Right ventricle myocardium inferior (tissue), 1 donor: ENCODE measurements at regions not wholly inside any gene's neighbourhood (a gene's known extent, or its start where the extent isn't known, plus 50 kb on each side); places are given as distances from the start of the nearest gene placed in this dataset.

Experiments used
- ATAC-seq: fragments of 200-7000 bp; cut with Tn5 transposase; one replicate; pipeline ENCODE4 v1.9.1; 2020; ENCODE audit warnings: mild to moderate bottlenecking, moderate library complexity
- DNase-seq: peaks from one replicate; pipeline ENCODE4 v3.0.0; 2021; ENCODE audit errors: missing footprints
- intact Hi-C: fragments of 100-400 bp; cut with DNase I; formaldehyde crosslinking; loops from one replicate; pipeline ENCODE4 v1.11.0; 2022
- donor health status: DM: no; HTN: yes; CAD: no; lungs with severe emphysema.

DNA sequence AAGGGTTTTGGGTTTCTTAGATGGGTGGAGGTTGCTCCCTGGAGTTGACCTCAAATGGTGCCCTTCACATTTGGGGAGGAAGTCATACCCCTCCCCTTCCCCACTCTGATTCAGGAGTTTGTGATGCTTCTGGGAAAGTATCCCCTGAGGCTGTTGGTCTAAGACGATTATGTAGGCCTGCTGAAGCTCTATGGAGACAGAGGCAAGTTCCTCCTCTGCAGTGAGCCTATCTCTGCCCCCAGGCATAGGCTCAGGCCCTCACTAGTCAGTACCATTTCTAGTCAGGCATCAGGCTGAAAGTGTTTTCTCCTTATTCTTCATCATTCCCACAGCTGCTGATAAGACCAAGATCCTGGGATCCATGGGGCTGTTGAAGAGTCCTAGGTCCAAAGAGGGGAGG, 271.6 kb upstream of the NUDT12 start:
- intact Hi-C loops = no loop called here

DNA sequence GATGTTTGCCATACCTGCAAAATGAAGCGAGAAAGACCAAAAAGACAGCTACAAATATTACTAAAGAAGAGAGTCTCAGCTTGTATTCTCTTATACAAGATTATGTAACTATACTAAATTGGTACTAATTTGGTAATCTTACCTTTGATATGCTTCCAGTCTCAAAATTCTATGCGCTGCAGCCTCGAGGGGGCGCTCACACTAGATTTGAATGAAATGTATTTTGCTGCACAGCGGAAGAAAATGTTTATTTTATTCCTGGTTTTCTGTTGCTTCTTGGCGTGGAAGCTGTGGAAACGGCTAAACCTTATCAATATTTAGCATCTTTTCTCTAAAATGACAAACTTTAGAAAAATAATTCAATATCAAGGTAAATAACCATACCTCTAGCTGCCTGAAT, 267.0 kb upstream of the NUDT12 start:
- intact Hi-C loops = no loop called here
- DNase-seq (no peak), ATAC-seq (no peak)

More for the DNA sequence above, 271.6 kb upstream of the NUDT12 start:
- DNase-seq (no peak), ATAC-seq (no peak)

DNA sequence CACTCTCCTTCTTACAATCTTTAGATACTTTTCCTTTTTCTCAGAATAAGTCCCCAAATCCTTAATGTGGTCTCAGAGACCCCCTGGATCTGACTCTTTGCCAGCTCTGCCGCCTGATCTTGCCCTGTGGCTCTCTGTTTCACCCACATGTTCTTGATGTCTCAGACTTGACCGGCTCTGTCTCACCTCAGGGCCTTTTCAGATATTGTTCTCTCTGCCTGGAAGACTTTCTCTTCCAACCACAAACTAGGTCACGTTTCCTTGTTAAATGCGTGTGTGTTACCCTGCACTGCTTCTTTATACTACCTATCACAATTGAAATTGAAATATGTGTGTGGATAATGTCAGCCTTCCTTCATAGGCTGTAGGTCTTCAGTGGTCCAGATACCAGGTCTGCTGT, 265.4 kb upstream of the NUDT12 start:
- intact Hi-C loops = no loop called here
- ATAC-seq (no peak), DNase-seq (no peak)

DNA sequence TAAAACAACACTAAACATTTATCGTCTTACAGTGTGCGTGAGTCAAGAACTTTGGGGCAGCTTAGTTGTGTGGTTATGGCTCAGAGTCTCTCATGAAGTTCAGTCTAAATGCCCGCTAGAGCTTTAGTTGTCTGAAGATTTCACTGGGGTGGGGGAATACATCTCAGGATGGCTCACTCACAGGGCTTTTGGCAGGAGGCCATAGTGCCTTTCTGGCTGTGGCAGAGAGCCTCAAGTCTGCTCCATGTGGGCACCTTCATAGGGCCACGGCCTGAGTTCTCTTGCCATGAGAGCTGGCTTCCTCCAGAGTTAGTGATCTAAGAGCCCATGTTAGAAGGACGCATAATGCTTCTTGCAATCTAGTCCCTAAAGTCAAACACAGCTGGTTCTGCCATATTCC, 258.8 kb upstream of the NUDT12 start:
- no peak for DNase-seq
- ATAC-seq = no peak
- intact Hi-C loops = no loop called here

DNA sequence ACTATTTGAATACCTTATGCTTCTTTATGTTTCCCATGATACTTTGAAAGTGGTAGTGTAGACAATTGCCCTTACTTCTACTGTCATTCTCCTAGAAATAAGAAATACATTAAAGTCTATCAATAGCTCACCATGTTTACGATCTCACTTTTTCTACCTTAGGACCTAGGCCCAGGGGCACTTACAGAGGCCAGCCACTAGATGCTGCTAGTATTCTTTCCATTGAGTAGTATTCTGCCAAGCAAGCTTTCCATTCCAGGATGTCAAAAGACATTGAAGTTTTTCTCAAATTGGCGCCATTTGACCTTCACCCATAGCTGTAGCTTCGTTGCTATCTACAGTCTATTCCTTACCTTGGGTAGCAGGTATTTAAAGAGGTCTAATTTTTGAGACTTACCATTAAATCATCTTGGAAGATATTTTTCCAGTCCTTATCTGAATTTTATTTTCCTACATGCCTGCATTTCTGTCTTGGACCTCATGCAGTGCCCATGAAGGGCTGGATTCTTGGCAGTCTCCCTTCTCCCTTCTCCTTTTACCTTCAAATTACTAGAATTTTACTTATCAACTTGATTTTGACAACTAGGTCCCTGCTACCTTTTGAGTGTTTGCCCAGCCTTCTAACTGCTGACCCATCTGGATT, 246.0 kb upstream of the NUDT12 start:
- intact Hi-C loops = no loop called here
- ATAC-seq (no peak), DNase-seq (no peak)

DNA sequence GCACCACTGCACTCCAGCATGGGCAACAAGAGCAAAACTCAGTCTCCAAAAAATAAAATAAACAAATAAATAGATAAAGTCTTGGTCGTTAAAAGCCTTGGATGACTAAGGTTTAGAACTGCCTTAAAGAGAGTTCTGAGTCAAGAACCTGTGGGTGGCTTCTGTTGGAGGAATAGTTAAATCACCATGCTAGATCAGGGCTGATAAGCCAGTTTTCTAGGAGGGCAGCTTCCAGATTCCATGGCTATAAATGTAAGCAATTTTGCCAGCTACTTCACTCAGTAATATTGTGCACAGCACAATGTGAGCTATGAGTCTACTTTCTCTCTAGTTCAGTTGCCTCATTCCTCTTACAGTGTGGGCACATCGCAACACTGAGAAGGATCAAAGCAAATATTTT, 242.1 kb upstream of the NUDT12 start:
- DNase-seq (no peak), ATAC-seq (no peak)
- intact Hi-C loops = no loop called here

DNA sequence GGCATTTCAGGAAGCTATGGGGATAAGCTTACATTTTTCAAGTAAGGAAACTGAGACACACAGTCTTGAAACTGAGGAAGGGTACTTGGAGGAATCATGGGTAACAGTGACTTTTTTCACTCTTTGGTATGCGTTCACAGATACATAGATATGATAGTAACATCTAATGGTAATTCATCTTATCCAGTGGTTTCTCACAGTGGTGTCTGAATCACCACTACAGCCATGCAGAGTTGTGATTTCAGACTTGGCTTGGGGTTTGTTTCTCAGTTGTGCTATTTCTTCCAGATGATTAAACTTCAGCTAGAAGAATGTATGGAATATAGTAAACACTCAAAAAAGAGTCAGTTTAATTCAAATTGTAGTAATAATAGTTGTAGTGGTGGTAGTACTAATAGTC, 239.1 kb upstream of the NUDT12 start:
- DNase-seq = no peak
- intact Hi-C loops = no loop called here
- ATAC-seq = no peak

DNA sequence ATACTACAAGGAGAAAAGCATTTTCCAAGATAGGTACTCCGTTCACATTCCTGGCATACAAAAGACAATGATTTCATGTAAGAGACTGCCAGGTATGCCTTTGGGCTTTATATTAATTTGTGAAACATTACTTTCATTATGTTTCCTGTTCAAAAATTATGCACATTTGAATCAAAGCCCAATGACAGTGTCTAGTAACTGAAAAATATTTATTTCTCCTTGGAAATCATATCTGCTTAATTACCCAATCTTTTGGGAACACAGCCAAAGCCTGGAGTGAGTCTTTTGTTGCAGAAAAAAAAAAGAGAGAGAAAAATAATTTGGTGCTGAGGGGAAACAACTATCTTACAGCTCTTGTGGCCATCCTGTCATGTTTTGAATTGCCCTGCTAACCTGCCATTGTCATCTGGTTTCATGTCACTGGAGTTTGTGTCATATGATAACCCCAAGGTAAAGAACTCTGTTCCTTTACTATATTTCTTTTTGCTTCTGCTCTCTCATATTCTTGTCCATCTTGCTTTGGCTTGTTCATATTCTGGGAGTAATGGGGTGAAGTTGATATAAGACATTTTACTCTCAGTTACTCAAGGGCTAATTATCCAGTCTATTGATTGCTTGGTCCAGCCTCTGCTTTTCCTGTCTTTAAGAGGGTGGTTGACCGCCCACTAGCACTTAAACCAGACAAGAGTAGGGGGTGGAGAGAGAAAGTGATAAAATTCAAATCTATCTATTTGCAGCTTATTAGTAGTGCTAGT, 238.3 kb upstream of the NUDT12 start:
- intact Hi-C loops = no loop called here
- ATAC-seq (no peak), DNase-seq (no peak)

DNA sequence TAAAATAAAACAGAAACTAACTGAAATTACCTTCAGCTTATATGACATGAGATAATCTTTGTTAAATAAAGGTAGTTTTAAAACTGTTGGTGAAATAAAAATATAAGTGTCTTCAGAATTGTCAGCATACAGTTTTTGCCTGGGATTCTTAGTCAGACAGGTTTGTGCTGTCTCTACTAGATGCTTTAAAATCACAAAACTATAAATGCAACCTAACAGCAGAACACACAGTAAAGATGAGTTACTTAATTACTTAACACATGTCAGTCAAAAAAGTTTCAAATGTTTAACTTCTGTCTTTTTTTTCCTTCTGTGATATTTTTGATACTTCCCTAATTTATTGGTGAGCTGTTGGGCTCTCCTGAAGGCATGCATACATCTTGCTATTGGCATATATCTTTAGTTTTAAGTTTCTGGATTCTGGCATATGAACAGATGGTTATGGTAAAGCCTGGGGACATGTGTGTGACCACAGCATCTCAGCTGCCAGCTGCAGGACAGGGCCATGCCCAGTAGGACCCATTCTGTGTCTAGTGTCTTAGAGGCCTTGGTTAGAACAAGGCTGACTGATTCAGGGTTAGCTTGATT, 231.1 kb upstream of the NUDT12 start:
- intact Hi-C loops = no loop called here
- ATAC-seq (no peak), DNase-seq (no peak)

DNA sequence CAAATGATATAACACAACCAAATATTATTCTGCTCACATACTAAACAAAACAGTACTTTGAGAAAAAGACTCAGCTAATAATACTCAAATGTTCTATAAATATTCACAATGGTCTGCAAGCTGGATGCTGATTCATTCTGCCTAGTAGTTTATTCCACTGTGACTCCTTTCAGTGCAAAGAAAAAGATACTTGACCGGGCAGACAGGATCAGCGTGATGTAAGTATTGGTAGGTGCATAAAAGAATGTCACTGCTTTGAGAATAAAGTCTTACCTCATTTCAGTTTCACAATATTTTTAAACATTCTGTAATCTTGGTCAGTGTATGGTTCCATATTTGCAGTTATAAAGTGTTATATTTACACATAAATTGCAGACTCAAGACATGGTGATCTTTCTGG, 223.0 kb upstream of the NUDT12 start:
- intact Hi-C loops = no loop called here
- ATAC-seq (no peak), DNase-seq (no peak)

DNA sequence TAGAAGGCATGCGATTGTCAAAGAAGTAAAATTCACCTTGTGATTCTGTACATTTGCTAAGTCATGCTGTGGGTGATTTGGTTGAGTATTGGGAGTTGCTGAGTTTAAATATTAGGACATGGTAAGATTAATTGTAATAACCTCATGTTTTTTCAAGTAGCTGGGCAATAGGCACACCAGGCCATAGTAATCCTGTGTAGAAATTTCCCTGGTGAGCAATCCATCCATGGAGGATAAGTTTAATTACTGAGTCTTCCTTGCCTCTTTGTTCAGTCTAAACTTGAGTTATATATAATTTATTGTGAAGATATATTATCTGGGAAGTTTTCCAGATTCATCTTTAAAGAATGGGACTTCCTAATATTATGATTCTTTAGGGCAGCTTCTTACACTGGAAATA, 221.1 kb upstream of the NUDT12 start:
- DNase-seq (no peak), ATAC-seq (no peak)
- intact Hi-C loops = no loop called here

DNA sequence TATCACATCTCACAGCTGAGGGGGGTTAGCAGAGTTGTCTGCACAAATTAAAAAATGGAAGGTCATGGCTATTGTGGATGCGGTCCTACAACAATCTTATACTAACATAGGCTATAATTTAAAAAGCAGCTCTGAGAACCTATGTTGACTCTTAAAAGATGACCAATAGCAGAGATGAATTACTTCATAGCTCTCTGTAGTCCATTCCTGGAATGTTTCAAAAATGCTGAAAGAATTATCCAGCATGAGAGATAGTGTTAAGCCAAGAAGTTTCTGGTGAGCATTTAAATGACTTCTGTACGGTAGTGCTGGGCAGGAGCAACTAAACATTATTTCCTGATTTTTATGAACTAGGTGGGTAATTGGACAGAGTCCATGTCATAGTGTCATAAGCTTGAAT, 218.2 kb upstream of the NUDT12 start:
- ATAC-seq = no peak
- DNase-seq = no peak
- intact Hi-C loops = no loop called here

DNA sequence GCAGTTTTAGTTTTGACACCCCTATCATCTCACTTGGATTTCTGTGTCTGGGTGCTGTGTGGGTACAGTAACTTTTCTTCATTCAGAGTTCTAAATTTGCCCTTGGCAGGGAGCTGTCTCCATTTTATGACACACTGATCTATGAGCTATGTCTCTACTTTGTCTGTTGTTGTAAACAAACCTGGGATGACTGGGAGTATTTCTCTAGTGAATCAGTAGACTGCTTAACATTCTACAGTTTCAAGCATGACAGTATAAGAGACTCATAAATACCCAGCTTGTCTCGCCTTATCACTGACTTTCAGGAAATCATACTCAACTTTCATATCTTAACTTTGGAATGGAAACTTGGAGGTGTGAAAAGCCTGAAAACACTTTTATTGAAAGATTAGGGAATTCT, 212.1 kb upstream of the NUDT12 start:
- intact Hi-C loops = no loop called here
- DNase-seq = no peak
- no peak for ATAC-seq

DNA sequence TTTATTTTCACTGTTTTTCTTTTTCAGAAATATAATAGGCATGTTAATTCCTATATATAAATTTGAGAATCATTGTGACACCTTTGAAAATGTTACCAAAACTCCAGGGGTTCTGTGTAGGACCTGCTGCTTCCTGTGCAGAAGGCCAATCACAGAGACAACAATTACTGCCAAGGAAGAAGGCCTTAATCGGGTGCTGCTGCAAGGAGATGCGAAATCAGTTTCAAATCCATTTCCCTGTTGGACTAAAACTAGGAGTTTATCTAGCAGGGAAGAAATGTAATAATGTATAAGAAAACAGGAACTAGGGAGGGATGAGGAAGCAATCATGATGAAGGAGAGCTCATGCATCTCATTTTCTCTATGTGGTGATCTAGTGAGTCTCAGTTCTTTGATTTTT, 209.7 kb upstream of the NUDT12 start:
- no peak for DNase-seq
- intact Hi-C loops = no loop called here
- no peak for ATAC-seq

DNA sequence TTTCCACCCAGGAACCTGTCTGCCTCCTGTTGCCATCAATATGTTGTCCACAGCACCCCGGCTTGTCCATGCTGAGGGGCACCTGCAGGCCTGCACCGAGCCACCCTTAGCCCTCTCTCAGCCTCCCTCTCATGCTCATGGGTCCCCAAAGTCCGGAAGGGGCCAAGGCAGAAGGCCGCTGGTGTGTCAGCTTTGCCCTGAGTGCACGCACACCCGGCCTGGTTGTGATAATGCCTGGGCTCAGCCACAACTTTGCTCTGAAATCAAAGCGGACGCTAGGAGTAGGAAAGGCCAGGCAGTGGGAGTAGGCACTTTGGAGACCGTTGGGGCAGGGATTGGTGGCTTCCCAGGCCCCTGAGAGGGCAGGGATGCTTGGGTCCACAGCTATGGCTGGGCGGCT, 201.8 kb upstream of the NUDT12 start:
- no peak for ATAC-seq
- DNase-seq = no peak
- intact Hi-C loops = no loop called here

DNA sequence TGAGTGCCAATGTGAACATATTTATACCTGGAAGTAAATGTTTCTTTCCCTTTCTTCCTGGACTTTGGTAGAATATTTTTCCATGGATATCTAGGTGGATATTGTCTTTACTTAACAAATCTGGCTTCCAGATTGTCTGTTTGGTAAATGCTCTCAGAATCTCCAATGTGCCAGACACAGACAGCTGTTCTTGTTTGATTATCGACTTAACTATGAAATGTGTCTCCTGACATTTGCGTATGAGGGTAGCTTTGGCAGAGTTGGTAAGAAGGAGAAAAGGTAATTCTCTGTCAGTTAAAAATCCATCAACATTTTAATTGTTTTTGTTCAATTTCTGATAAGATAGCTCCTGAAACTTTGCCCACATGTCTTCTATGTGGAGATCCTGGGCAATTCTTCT, 196.4 kb upstream of the NUDT12 start:
- no peak for ATAC-seq
- intact Hi-C loops = no loop called here
- DNase-seq = no peak

DNA sequence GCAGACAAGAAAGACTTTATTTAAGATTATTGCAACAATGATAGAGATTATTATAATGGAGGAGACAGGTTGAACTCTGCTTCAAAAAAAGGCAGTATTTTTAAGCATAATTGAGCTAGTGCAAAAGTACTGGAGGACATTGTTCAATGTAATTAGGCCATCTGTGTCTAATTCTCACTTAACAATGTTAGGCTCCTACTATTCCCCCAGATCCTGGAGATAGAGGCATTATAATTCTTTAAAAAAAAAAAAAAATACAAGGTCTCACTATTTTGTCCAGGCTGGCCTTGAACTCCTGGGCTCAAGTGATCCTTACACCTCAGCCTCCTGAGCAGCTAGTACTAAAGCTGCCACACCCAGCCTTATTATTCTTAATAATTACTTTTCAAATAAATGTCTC, 193.4 kb upstream of the NUDT12 start:
- intact Hi-C loops = no loop called here
- DNase-seq (no peak), ATAC-seq (no peak)

DNA sequence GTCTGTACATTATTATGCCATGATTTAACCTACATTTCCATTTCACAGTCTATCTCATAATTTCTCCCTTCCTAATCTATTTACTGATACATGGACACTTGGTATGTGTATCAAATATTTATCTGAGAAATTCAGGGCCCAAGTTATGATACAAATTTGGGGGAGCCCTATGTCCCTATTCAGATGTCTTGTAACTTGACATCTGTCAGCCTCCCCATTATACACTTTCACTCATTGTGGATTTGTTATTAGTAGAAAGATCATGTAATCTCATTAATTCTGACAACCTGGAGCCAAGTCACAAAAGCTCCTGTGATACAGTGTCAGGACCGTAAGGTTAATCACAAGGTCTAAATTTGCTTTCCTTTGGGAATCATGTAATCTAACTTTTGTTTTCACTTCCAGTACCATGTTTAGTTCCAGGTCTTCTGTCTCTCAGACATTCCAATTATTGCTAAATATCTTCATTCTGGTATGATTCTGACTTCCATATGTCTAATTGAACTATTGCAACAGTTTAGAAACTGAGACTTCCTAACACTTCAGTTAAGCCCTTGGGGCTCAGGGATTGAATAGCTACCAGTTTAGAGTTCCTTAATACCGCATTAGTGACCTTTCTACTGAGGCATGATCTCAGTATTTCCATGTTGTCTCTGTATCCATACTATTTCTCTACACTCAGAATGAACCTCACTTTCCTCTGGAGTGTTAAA, 182.9 kb upstream of the NUDT12 start:
- DNase-seq (no peak), ATAC-seq (no peak)
- intact Hi-C loops = no loop called here

DNA sequence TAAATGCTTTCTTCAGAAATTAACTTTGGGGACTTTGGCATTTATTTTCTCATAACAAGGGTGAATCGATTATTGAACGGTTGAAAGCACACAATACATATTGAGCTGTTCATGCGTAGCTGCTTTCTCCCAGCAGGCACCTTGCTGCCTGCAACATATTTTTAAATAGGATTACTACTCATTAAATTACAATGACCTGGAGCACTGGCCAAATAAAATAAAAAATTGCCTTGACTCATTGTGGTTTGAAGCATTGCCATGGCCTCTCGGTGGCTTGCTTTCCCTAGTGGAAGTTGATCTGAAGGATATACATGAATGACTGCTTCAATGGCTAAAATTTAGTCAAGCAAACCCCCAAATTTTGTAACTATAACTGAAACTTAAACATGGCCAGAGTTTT, 181.6 kb upstream of the NUDT12 start:
- intact Hi-C loops = no loop called here
- DNase-seq (no peak), ATAC-seq (no peak)

DNA sequence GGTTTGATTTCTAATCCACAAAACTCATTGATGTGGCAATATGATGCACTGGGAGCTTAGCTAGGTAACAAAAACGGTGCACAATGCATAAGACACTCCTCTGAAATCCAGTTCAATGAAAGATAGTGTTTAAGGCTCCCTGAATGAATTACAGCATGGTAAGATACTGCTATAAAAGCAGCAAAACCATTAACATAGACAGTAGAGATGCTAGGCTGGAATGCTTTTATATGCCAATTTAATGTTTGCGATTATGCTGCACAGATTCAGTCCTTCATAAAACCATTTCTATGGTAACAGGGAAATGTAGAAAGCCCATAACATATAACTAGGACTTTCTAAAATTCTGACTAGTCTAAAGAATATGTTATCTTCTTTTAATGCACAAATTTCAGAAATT, 180.8 kb upstream of the NUDT12 start:
- ATAC-seq (no peak), DNase-seq (no peak)
- intact Hi-C loops = no loop called here
